SJCRH30 (cell line): ENCODE measurements at regions not wholly inside any gene's neighbourhood (a gene's known extent, or its start where the extent isn't known, plus 50 kb on each side); places are given as distances from the start of the nearest gene placed in this dataset.
"Not testable (repeated sequence)": the region's sequence is repeated elsewhere in the genome, so short reads cannot be mapped to it uniquely, and the experiment has no call there.

ENCODE experiments used
- DNase-seq, 2 experiments: peaks; one replicate each; pipeline ENCODE4 v3.0.0-alpha.2; 2015 to 2020
- H3K27ac ChIP-seq: fragments of 250-450 bp; sonication (Bioruptor Pico); 2 replicates; pipeline ENCODE4 v1.5.1; 2020; ENCODE audit warnings: mild to moderate bottlenecking, moderate library complexity
- H3K27me3 ChIP-seq: fragments of 250-450 bp; sonication (Bioruptor Pico); 2 replicates; pipeline ENCODE4 v1.5.1; 2020; ENCODE audit warnings: mild to moderate bottlenecking, moderate library complexity
- H3K36me3 ChIP-seq: fragments of 250-450 bp; sonication (Bioruptor Pico); 2 replicates; pipeline ENCODE4 v1.5.1; 2020; ENCODE audit warnings: mild to moderate bottlenecking, moderate library complexity
- H3K4me1 ChIP-seq: fragments of 250-450 bp; sonication (Bioruptor Pico); 2 replicates; pipeline ENCODE4 v1.5.1; 2020; ENCODE audit warnings: mild to moderate bottlenecking, moderate library complexity
- H3K4me3 ChIP-seq: fragments of 250-450 bp; sonication (Bioruptor Pico); 2 replicates; pipeline ENCODE4 v1.5.1; 2020; ENCODE audit warnings: mild to moderate bottlenecking, moderate library complexity
- H3K9me3 ChIP-seq: fragments of 250-450 bp; sonication (Bioruptor Pico); replicated peaks from 2 replicates; pipeline ENCODE4 v1.5.1; 2020; ENCODE audit warnings: mild to moderate bottlenecking, moderate library complexity

GRCh38 chr17:22119016-22119415 is 426.7 kb downstream of the KCNJ18 start:
- H3K36me3 ChIP-seq, H3K9me3 ChIP-seq, H3K27ac ChIP-seq, DNase-seq, H3K27me3 ChIP-seq, H3K4me1 ChIP-seq, H3K4me3 ChIP-seq: not testable (repeated sequence)

- DNase-seq, result peak in 1 of 2 experiments; percentile 30
- H3K4me1 ChIP-seq, H3K36me3 ChIP-seq, H3K9me3 ChIP-seq, H3K4me3 ChIP-seq, H3K27ac ChIP-seq: not testable (repeated sequence)
- H3K27me3 ChIP-seq, result peaks cover 12% of the 10 kb centered on the region; the same call in 1 of the 2 replicates
Observed at GRCh38 chr17:22119751-22120150, 427.4 kb downstream of the KCNJ18 start.

- Histone ChIP-seq H3K4me1 (no peaks in the 10 kb centered on the region), H3K4me3 (no peak overlapping the region), H3K27ac (no peak overlapping the region), H3K36me3 (no peaks in the 10 kb centered on the region), H3K9me3 (no peaks in the 10 kb centered on the region), H3K27me3 (peaks cover 12% of the 10 kb centered on the region; the same call in 1 of the 2 replicates)
- no peak for DNase-seq
Observed at GRCh38 chr17:22123536-22124281, 431.4 kb downstream of the KCNJ18 start.

- H3K27ac ChIP-seq, result no peak overlapping the region
- no peaks in the 10 kb centered on the region for H3K36me3 ChIP-seq
- H3K9me3 ChIP-seq, result no peaks in the 10 kb centered on the region
- no peak overlapping the region for H3K4me3 ChIP-seq
- DNase-seq, result no peak
- H3K27me3 ChIP-seq, result peaks cover 8% of the 10 kb centered on the region; the same call in 1 of the 2 replicates
- H3K4me1 ChIP-seq, result no peaks in the 10 kb centered on the region
Observed at GRCh38 chr17:22128171-22128570, 435.8 kb downstream of the KCNJ18 start.

- Histone ChIP-seq H3K27me3 (peaks cover 4% of the 10 kb centered on the region; the same call in 1 of the 2 replicates), H3K4me3 (no peak overlapping the region), H3K27ac (no peak overlapping the region), H3K9me3 (no peaks in the 10 kb centered on the region), H3K36me3 (no peaks in the 10 kb centered on the region), H3K4me1 (no peaks in the 10 kb centered on the region)
- DNase-seq, result no peak
Observed at GRCh38 chr17:22128723-22129122, 436.4 kb downstream of the KCNJ18 start.

- not testable (repeated sequence) for H3K9me3 ChIP-seq, H3K36me3 ChIP-seq, H3K27me3 ChIP-seq, H3K27ac ChIP-seq, H3K4me1 ChIP-seq, H3K4me3 ChIP-seq, DNase-seq
Observed at GRCh38 chr17:22129920-22130319, 437.6 kb downstream of the KCNJ18 start.

GRCh38 chr17:22131740-22132139 is 439.4 kb downstream of the KCNJ18 start:
- H3K27ac ChIP-seq, result no peak overlapping the region
- H3K27me3 ChIP-seq, result peaks cover 3% of the 10 kb centered on the region; the same call in 1 of the 2 replicates
- H3K4me3 ChIP-seq, result no peak overlapping the region
- no peaks in the 10 kb centered on the region for H3K4me1 ChIP-seq
- no peaks in the 10 kb centered on the region for H3K36me3 ChIP-seq
- no peaks in the 10 kb centered on the region for H3K9me3 ChIP-seq
- no peak for DNase-seq

GRCh38 chr17:22138861-22139469 is 446.6 kb downstream of the KCNJ18 start:
- no peaks in the 10 kb centered on the region for H3K36me3 ChIP-seq
- H3K4me3 ChIP-seq, result no peak overlapping the region
- DNase-seq, result no peak
- H3K9me3 ChIP-seq, result no peaks in the 10 kb centered on the region
- H3K27me3 ChIP-seq, result peaks cover 8% of the 10 kb centered on the region; the same call in 1 of the 2 replicates
- H3K4me1 ChIP-seq, result no peaks in the 10 kb centered on the region
- H3K27ac ChIP-seq, result no peak overlapping the region

- no peak for DNase-seq
- Histone ChIP-seq H3K9me3 (no peaks in the 10 kb centered on the region), H3K4me1 (no peaks in the 10 kb centered on the region), H3K4me3 (no peak overlapping the region), H3K27me3 (peaks cover 5% of the 10 kb centered on the region), H3K36me3 (no peaks in the 10 kb centered on the region), H3K27ac (no peak overlapping the region)
Observed at GRCh38 chr17:22142091-22142490, 449.8 kb downstream of the KCNJ18 start.

GRCh38 chr17:22145605-22146178 is 453.4 kb downstream of the KCNJ18 start:
- H3K4me3 ChIP-seq, result no peak overlapping the region
- H3K27ac ChIP-seq, result no peak overlapping the region
- H3K9me3 ChIP-seq, result no peaks in the 10 kb centered on the region
- no peaks in the 10 kb centered on the region for H3K36me3 ChIP-seq
- no peak for DNase-seq
- H3K27me3 ChIP-seq, result peaks cover 3% of the 10 kb centered on the region; the same call in 1 of the 2 replicates
- no peaks in the 10 kb centered on the region for H3K4me1 ChIP-seq

GRCh38 chr17:22158364-22158763 is 466.0 kb downstream of the KCNJ18 start:
- Histone ChIP-seq H3K27ac (no peak overlapping the region), H3K4me3 (no peak overlapping the region), H3K36me3 (no peaks in the 10 kb centered on the region), H3K4me1 (no peaks in the 10 kb centered on the region), H3K27me3 (peaks cover 17% of the 10 kb centered on the region; the same call in 1 of the 2 replicates), H3K9me3 (no peaks in the 10 kb centered on the region)
- DNase-seq, result no peak

GRCh38 chr17:22161376-22161775 is 469.1 kb downstream of the KCNJ18 start:
- Histone ChIP-seq H3K4me3 (no peak overlapping the region), H3K27me3 (peaks cover 17% of the 10 kb centered on the region; the same call in 1 of the 2 replicates), H3K27ac (no peak overlapping the region), H3K4me1 (no peaks in the 10 kb centered on the region), H3K9me3 (0 out of 2 replicates have a peak, but pooled peaks cover 3% of the 10 kb centered on the region), H3K36me3 (no peaks in the 10 kb centered on the region)
- no peak for DNase-seq

GRCh38 chr17:22171631-22172030 is 479.3 kb downstream of the KCNJ18 start:
- Histone ChIP-seq H3K36me3 (no peaks in the 10 kb centered on the region), H3K4me1 (no peaks in the 10 kb centered on the region), H3K27ac (no peak overlapping the region), H3K4me3 (no peak overlapping the region), H3K9me3 (no peaks in the 10 kb centered on the region), H3K27me3 (no peaks in the 10 kb centered on the region)
- no peak for DNase-seq

- Histone ChIP-seq H3K27me3 (peaks cover 6% of the 10 kb centered on the region), H3K4me3 (no peak overlapping the region), H3K27ac (no peak overlapping the region), H3K9me3 (no peaks in the 10 kb centered on the region), H3K36me3 (no peaks in the 10 kb centered on the region), H3K4me1 (no peaks in the 10 kb centered on the region)
- DNase-seq, result no peak
Observed at GRCh38 chr17:22193113-22193512, 500.8 kb downstream of the KCNJ18 start.

- not testable (repeated sequence) for DNase-seq, H3K27me3 ChIP-seq, H3K27ac ChIP-seq
Observed at GRCh38 chr17:22200187-22200586, 507.9 kb downstream of the KCNJ18 start.

More at GRCh38 chr17:22200187-22200586, 507.9 kb downstream of the KCNJ18 start:
- H3K36me3 ChIP-seq, H3K4me3 ChIP-seq, H3K9me3 ChIP-seq, H3K4me1 ChIP-seq: not testable (repeated sequence)
